CD14-positive monocyte (primary cell): ENCODE measurements at regions not wholly inside any gene's neighbourhood (a gene's known extent, or its start where the extent isn't known, plus 50 kb on each side); places are given as distances from the start of the nearest gene placed in this dataset.

Experiments
- DNase-seq, 3 donors: peaks; one replicate each; pipeline ENCODE4 v3.0.0-alpha.2; 2011 to 2022
- H2AFZ ChIP-seq: 2 replicates; pipeline ENCODE4 v1.6.0; 2012; ENCODE audit warnings: mild to moderate bottlenecking, low read depth, low read length, inconsistent platforms; ENCODE audit not compliant: insufficient read depth, poor library complexity, severe bottlenecking
- H3K27ac ChIP-seq, 2 donors: 1 replicate in 1 of 2; 2 replicates in 1 of 2; pipeline ENCODE4 v1.5.1; 2012 to 2013; ENCODE audit warnings: low read length in 2 of 2, control low read depth in 1 of 2, inconsistent platforms in 1 of 2, low read depth in 1 of 2, mild to moderate bottlenecking in 1 of 2
- H3K27me3 ChIP-seq, 2 donors: one replicate each; pipeline versions ENCODE4 v1.6.0 to v1.6.1; 2011 to 2013; ENCODE audit warnings: low read length in 2 of 2; ENCODE audit not compliant: control insufficient read depth in 2 of 2, insufficient read depth in 2 of 2
- H3K36me3 ChIP-seq, 2 donors: replicated peaks in 1 of 2; 1 replicate in 1 of 2; 2 replicates in 1 of 2; pipeline versions ENCODE4 v1.5.1 to v1.6.1; 2012 to 2013; ENCODE audit warnings: low read length in 2 of 2, control low read depth in 1 of 2, inconsistent platforms in 1 of 2, mild to moderate bottlenecking in 1 of 2; ENCODE audit not compliant: insufficient read depth in 2 of 2, control insufficient read depth in 1 of 2
- H3K4me1 ChIP-seq, 2 donors: 1 replicate in 1 of 2; 2 replicates in 1 of 2; pipeline versions ENCODE4 v1.5.1 to v1.6.1; 2012 to 2013; ENCODE audit warnings: low read length in 2 of 2, control low read depth in 1 of 2, inconsistent platforms in 1 of 2, mild to moderate bottlenecking in 1 of 2, moderate library complexity in 1 of 2; ENCODE audit not compliant: insufficient read depth in 2 of 2, control insufficient read depth in 1 of 2
- H3K4me2 ChIP-seq: replicated peaks from 2 replicates; pipeline ENCODE3; 2012; ENCODE audit warnings: low read length, moderate library complexity, mild to moderate bottlenecking; ENCODE audit not compliant: poor library complexity, severe bottlenecking; ENCODE audit errors: extremely low read depth
- H3K4me3 ChIP-seq, 3 experiments: fragments of 200-600 bp in 1 of 3; sonication (generic) in 1 of 3; replicated peaks in 1 of 3; 1 replicate in 2 of 3; 2 replicates in 1 of 3; pipeline ENCODE4 v1.5.1; 2011 to 2013; ENCODE audit warnings: low read length in 3 of 3, mild to moderate bottlenecking in 3 of 3, control low read depth in 2 of 3, low read depth in 2 of 3, inconsistent platforms in 1 of 3, moderate library complexity in 1 of 3
- H3K79me2 ChIP-seq: 2 replicates; pipeline ENCODE4 v1.6.0; 2012; ENCODE audit warnings: mild to moderate bottlenecking, control low read depth, inconsistent platforms, low read length, moderate library complexity; ENCODE audit not compliant: insufficient read depth
- H3K9ac ChIP-seq: 2 replicates; pipeline ENCODE4 v1.6.0; 2017; ENCODE audit warnings: low read length, mild to moderate bottlenecking; ENCODE audit not compliant: insufficient read depth, poor library complexity, severe bottlenecking
- H3K9me3 ChIP-seq, 2 donors: replicated peaks in 1 of 2; 1 replicate in 1 of 2; 2 replicates in 1 of 2; pipeline versions ENCODE4 v1.5.1 to v1.6.1; 2012 to 2013; ENCODE audit warnings: low read length in 2 of 2, control low read depth in 1 of 2; ENCODE audit not compliant: control insufficient read depth in 1 of 2, insufficient read depth in 1 of 2
- H4K20me1 ChIP-seq: 2 replicates; pipeline ENCODE4 v1.6.0; 2012; ENCODE audit warnings: mild to moderate bottlenecking, low read length, control low read depth, moderate library complexity; ENCODE audit not compliant: insufficient read depth
- H3K27ac Mint-ChIP-seq, 7 donors: one replicate each; pipeline ENCODE4 v1.8.0; 2020; ENCODE audit warnings: mild to moderate bottlenecking in 7 of 7, mixed read lengths in 7 of 7, moderate library complexity in 6 of 7, inconsistent platforms in 2 of 7
- H3K27me3 Mint-ChIP-seq, 3 donors: one replicate each; pipeline ENCODE4 v1.8.0; 2021 to 2022; ENCODE audit warnings: low read depth in 3 of 3, mild to moderate bottlenecking in 3 of 3, mixed read lengths in 3 of 3, moderate library complexity in 3 of 3, inconsistent platforms in 1 of 3
- H3K36me3 Mint-ChIP-seq, 2 donors: one replicate each; pipeline ENCODE4 v1.8.0; 2020; ENCODE audit warnings: mixed read lengths in 2 of 2, inconsistent platforms in 1 of 2, mild to moderate bottlenecking in 1 of 2
- H3K4me1 Mint-ChIP-seq: one replicate; pipeline ENCODE4 v1.8.0; 2020; ENCODE audit warnings: mild to moderate bottlenecking, mixed read lengths
- H3K4me3 Mint-ChIP-seq, 2 donors: one replicate each; pipeline ENCODE4 v1.8.0; 2020; ENCODE audit warnings: mild to moderate bottlenecking in 2 of 2, mixed read lengths in 2 of 2, moderate library complexity in 1 of 2
- H3K9me3 Mint-ChIP-seq, 7 donors: one replicate each; pipeline ENCODE4 v1.8.0; 2020 to 2022; ENCODE audit warnings: mixed read lengths in 7 of 7, mild to moderate bottlenecking in 6 of 7, moderate library complexity in 6 of 7, inconsistent platforms in 2 of 7
- WGBS: methylation state at CpG from one replicate; pipeline ENCODE4 v1.1.5; 2013; ENCODE audit warnings: missing lambda C conversion rate; ENCODE audit not compliant: insufficient coverage; 5-methylcytosine and 5-hydroxymethylcytosine counted together
- intact Hi-C, 2 donors: fragments of 100-400 bp; cut with micrococcal nuclease; formaldehyde crosslinking; loops; one replicate each; pipeline versions ENCODE4 v1.15.0 to v1.15.1; 2023
- TF ChIP-seq, protein P1 (sequence below): fragments of 200-600 bp; IDR thresholded peaks from one replicate; pipeline ENCODE4 v1.8.0; 2022; ENCODE audit warnings: antibody characterized with exemption, mild to moderate bottlenecking

GRCh38 chr11:122594986-122595645, 60.4 kb upstream of the UBASH3B start:
- H3K4me2 ChIP-seq: no peak overlapping the region
- no CpG with 5 or more reads among the region's 3 CpGs for WGBS
- H3K4me3 Mint-ChIP-seq: no peak overlapping the region
- no peak overlapping the region for H2AFZ ChIP-seq
- H3K79me2 ChIP-seq: no peaks in the 10 kb centered on the region
- H3K9me3 ChIP-seq: no peaks in the 10 kb centered on the region
- H3K4me1 Mint-ChIP-seq: no peaks in the 10 kb centered on the region
- no peaks in the 10 kb centered on the region for H3K4me1 ChIP-seq
- DNase-seq: no peak
- peaks cover 0 to 2% (median 0%) of the 10 kb centered on the region in 7 donors for H3K9me3 Mint-ChIP-seq
- H4K20me1 ChIP-seq: no peaks in the 10 kb centered on the region
- intact Hi-C loops: no loop called here
- no peak overlapping the region for H3K4me3 ChIP-seq
- H3K9ac ChIP-seq: no peak overlapping the region
- H3K36me3 Mint-ChIP-seq: no peaks in the 10 kb centered on the region
- H3K27ac Mint-ChIP-seq: no peak overlapping the region
- H3K27me3 ChIP-seq: peaks cover 4 to 5% of the 10 kb centered on the region in 2 donors
- H3K27me3 Mint-ChIP-seq: peaks cover 5 to 18% (median 13%) of the 10 kb centered on the region in 3 donors
- H3K36me3 ChIP-seq: no peaks in the 10 kb centered on the region
- H3K27ac ChIP-seq: no peak overlapping the region
- TF ChIP-seq, protein P1, sequence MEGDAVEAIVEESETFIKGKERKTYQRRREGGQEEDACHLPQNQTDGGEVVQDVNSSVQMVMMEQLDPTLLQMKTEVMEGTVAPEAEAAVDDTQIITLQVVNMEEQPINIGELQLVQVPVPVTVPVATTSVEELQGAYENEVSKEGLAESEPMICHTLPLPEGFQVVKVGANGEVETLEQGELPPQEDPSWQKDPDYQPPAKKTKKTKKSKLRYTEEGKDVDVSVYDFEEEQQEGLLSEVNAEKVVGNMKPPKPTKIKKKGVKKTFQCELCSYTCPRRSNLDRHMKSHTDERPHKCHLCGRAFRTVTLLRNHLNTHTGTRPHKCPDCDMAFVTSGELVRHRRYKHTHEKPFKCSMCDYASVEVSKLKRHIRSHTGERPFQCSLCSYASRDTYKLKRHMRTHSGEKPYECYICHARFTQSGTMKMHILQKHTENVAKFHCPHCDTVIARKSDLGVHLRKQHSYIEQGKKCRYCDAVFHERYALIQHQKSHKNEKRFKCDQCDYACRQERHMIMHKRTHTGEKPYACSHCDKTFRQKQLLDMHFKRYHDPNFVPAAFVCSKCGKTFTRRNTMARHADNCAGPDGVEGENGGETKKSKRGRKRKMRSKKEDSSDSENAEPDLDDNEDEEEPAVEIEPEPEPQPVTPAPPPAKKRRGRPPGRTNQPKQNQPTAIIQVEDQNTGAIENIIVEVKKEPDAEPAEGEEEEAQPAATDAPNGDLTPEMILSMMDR: no peak

- H3K79me2 ChIP-seq: no peaks in the 10 kb centered on the region
- H3K27me3 ChIP-seq: peaks cover 6 to 8% of the 10 kb centered on the region in 2 donors
- H3K27ac ChIP-seq: no peak overlapping the region
- H4K20me1 ChIP-seq: no peaks in the 10 kb centered on the region
- Mint-ChIP-seq H3K4me3 (no peak overlapping the region), H3K9me3 (peaks cover 0 to 4% (median 0%) of the 10 kb centered on the region in 7 donors), H3K27ac (no peak overlapping the region), H3K36me3 (no peaks in the 10 kb centered on the region), H3K27me3 (peaks cover 5 to 21% (median 12%) of the 10 kb centered on the region in 3 donors), H3K4me1 (no peaks in the 10 kb centered on the region)
- no peak overlapping the region for H3K4me3 ChIP-seq
- TF ChIP-seq, protein P1: no peak
- H2AFZ ChIP-seq: no peak overlapping the region
- H3K9me3 ChIP-seq: no peaks in the 10 kb centered on the region
- no peak overlapping the region for H3K9ac ChIP-seq
- DNase-seq: no peak
- 75% methylated on average over 2 of the region's 4 CpGs for WGBS
- H3K4me2 ChIP-seq: no peak overlapping the region
- H3K36me3 ChIP-seq: no peaks in the 10 kb centered on the region
- intact Hi-C loops: no loop called here
- no peaks in the 10 kb centered on the region for H3K4me1 ChIP-seq
Observed at GRCh38 chr11:122593473-122594420, 61.8 kb upstream of the UBASH3B start.
